HG03457 (cell line): ENCODE measurements at regions not wholly inside any gene's neighbourhood (a gene's known extent, or its start where the extent isn't known, plus 50 kb on each side); places are given as distances from the start of the nearest gene placed in this dataset.
"Not testable (repeated sequence)": the region's sequence is repeated elsewhere in the genome, so short reads cannot be mapped to it uniquely, and the experiment has no call there.

Source experiments
- ATAC-seq: cut with Tn5 transposase; IDR thresholded peaks from one replicate; pipeline ENCODE4 v1.9.1; 2021; ENCODE audit warnings: moderate number of reproducible peaks; ENCODE audit not compliant: unreplicated experiment

- ATAC-seq, result no peak
Measured at GRCh38 chr14:87030197-87030596, 962.8 kb downstream of the GALC start.

GRCh38 chr14:87020106-87020505, 972.9 kb downstream of the GALC start:
- ATAC-seq, result not testable (repeated sequence)

- no peak for ATAC-seq
Measured at GRCh38 chr14:87018294-87018693, 974.7 kb downstream of the GALC start.

GRCh38 chr14:87017335-87017734, 975.6 kb downstream of the GALC start:
- no peak for ATAC-seq

GRCh38 chr14:87014856-87015255, 978.1 kb downstream of the GALC start:
- ATAC-seq, result no peak

GRCh38 chr14:87013583-87013982, 979.4 kb downstream of the GALC start:
- ATAC-seq, result no peak

GRCh38 chr14:87008965-87009364, 984.0 kb downstream of the GALC start:
- no peak for ATAC-seq

GRCh38 chr14:87005280-87005679, 987.7 kb downstream of the GALC start:
- no peak for ATAC-seq

GRCh38 chr14:87002776-87003175, 990.2 kb downstream of the GALC start:
- ATAC-seq, result no peak

- ATAC-seq, result no peak
Measured at GRCh38 chr14:87001333-87001732, 991.6 kb downstream of the GALC start.

- no peak for ATAC-seq
Measured at GRCh38 chr14:87000081-87000480, 992.9 kb downstream of the GALC start.

- ATAC-seq, result no peak
Measured at GRCh38 chr14:86999036-86999435, 993.9 kb downstream of the GALC start.

- ATAC-seq, result no peak
Measured at GRCh38 chr14:86997271-86997670, 995.7 kb downstream of the GALC start.

GRCh38 chr14:86990396-86990795, 1002.6 kb downstream of the GALC start:
- ATAC-seq, result no peak

- ATAC-seq, result no peak
Measured at GRCh38 chr14:86989285-86989684, 1003.7 kb downstream of the GALC start.

GRCh38 chr14:86987966-86988365, 1005.0 kb downstream of the GALC start:
- ATAC-seq, result no peak

GRCh38 chr14:86973177-86973576, 1019.8 kb downstream of the GALC start:
- no peak for ATAC-seq

GRCh38 chr14:86971292-86971691, 1021.7 kb downstream of the GALC start:
- ATAC-seq, result no peak

GRCh38 chr14:86961106-86961716, 1031.8 kb downstream of the GALC start:
- ATAC-seq, result no peak

GRCh38 chr14:86955771-86956354, 1037.1 kb downstream of the GALC start:
- ATAC-seq, result no peak

GRCh38 chr14:86954623-86955022, 1038.4 kb downstream of the GALC start:
- no peak for ATAC-seq

GRCh38 chr14:86946446-86946845, 1046.5 kb downstream of the GALC start:
- ATAC-seq, result no peak

- no peak for ATAC-seq
Measured at GRCh38 chr14:86944434-86944833, 1048.5 kb downstream of the GALC start.
